T-helper 2 cell treated with Interferon-gamma antibody and Interleukin-4, amounts not matched to agents 5 μg/mL and 100 μg/mL, for 36 hours (primary cell): ENCODE measurements at regions not wholly inside any gene's neighbourhood (a gene's known extent, or its start where the extent isn't known, plus 50 kb on each side); places are given as distances from the start of the nearest gene placed in this dataset.

Experiments
- DNase-seq: peaks from one replicate; pipeline ENCODE4 v3.0.0; 2021; ENCODE audit warnings: low spot score
- H3K27ac Mint-ChIP-seq: one replicate; pipeline ENCODE4 v1.8.0; 2021; ENCODE audit warnings: mild to moderate bottlenecking, mixed read lengths
- H3K27me3 Mint-ChIP-seq: one replicate; pipeline ENCODE4 v1.8.0; 2021; ENCODE audit warnings: low read depth, mixed read lengths
- H3K36me3 Mint-ChIP-seq: one replicate; pipeline ENCODE4 v1.8.0; 2021; ENCODE audit warnings: low read depth, mixed read lengths
- H3K4me1 Mint-ChIP-seq: one replicate; pipeline ENCODE4 v1.8.0; 2021; ENCODE audit warnings: low read depth, mixed read lengths
- H3K4me3 Mint-ChIP-seq: one replicate; pipeline ENCODE4 v1.8.0; 2022; ENCODE audit warnings: mild to moderate bottlenecking, moderate library complexity, mixed read lengths
- H3K9me3 Mint-ChIP-seq: one replicate; pipeline ENCODE4 v1.8.0; 2021; ENCODE audit warnings: mixed read lengths

- DNase-seq: no peak
- Mint-ChIP-seq H3K4me3 (no peak overlapping the region), H3K4me1 (no peaks in the 10 kb centered on the region), H3K27me3 (no peaks in the 10 kb centered on the region), H3K27ac (no peak overlapping the region), H3K9me3 (no peaks in the 10 kb centered on the region), H3K36me3 (no peaks in the 10 kb centered on the region)
Observed at GRCh38 chr10:120995768-120996167, 144.6 kb downstream of the WDR11 start.

- Mint-ChIP-seq H3K9me3 (no peaks in the 10 kb centered on the region), H3K27me3 (no peaks in the 10 kb centered on the region), H3K4me3 (no peak overlapping the region), H3K27ac (no peak overlapping the region), H3K36me3 (no peaks in the 10 kb centered on the region), H3K4me1 (no peaks in the 10 kb centered on the region)
- DNase-seq: no peak
Observed at GRCh38 chr10:120996456-120997034, 145.4 kb downstream of the WDR11 start.

GRCh38 chr10:120997313-120997712, 146.2 kb downstream of the WDR11 start:
- no peaks in the 10 kb centered on the region for H3K27me3 Mint-ChIP-seq
- no peak for DNase-seq
- H3K27ac Mint-ChIP-seq: no peak overlapping the region
- H3K36me3 Mint-ChIP-seq: no peaks in the 10 kb centered on the region
- no peak overlapping the region for H3K4me3 Mint-ChIP-seq
- no peaks in the 10 kb centered on the region for H3K4me1 Mint-ChIP-seq
- H3K9me3 Mint-ChIP-seq: no peaks in the 10 kb centered on the region

GRCh38 chr10:120997756-120998155, 146.6 kb downstream of the WDR11 start:
- Mint-ChIP-seq H3K9me3 (no peaks in the 10 kb centered on the region), H3K27ac (no peak overlapping the region), H3K27me3 (no peaks in the 10 kb centered on the region), H3K4me1 (no peaks in the 10 kb centered on the region), H3K4me3 (no peak overlapping the region), H3K36me3 (no peaks in the 10 kb centered on the region)
- DNase-seq: no peak

- H3K36me3 Mint-ChIP-seq: no peaks in the 10 kb centered on the region
- no peak overlapping the region for H3K27ac Mint-ChIP-seq
- H3K4me1 Mint-ChIP-seq: no peaks in the 10 kb centered on the region
- DNase-seq: no peak
- no peak overlapping the region for H3K4me3 Mint-ChIP-seq
- H3K9me3 Mint-ChIP-seq: no peaks in the 10 kb centered on the region
- no peaks in the 10 kb centered on the region for H3K27me3 Mint-ChIP-seq
Observed at GRCh38 chr10:120998251-120998650, 147.1 kb downstream of the WDR11 start.

- Mint-ChIP-seq H3K9me3 (peaks cover under 1% of the 10 kb centered on the region), H3K4me3 (no peak overlapping the region), H3K36me3 (no peaks in the 10 kb centered on the region), H3K27me3 (no peaks in the 10 kb centered on the region), H3K4me1 (no peaks in the 10 kb centered on the region), H3K27ac (no peak overlapping the region)
- no peak for DNase-seq
Observed at GRCh38 chr10:120998782-120999285, 147.7 kb downstream of the WDR11 start.

GRCh38 chr10:120999868-121000267, 148.7 kb downstream of the WDR11 start:
- H3K27ac Mint-ChIP-seq: no peak overlapping the region
- H3K4me1 Mint-ChIP-seq: no peaks in the 10 kb centered on the region
- no peaks in the 10 kb centered on the region for H3K36me3 Mint-ChIP-seq
- no peak overlapping the region for H3K4me3 Mint-ChIP-seq
- H3K9me3 Mint-ChIP-seq: peaks cover 8% of the 10 kb centered on the region
- no peak for DNase-seq
- H3K27me3 Mint-ChIP-seq: no peaks in the 10 kb centered on the region

GRCh38 chr10:121002586-121003205, 151.5 kb downstream of the WDR11 start:
- Mint-ChIP-seq H3K27ac (no peak overlapping the region), H3K36me3 (no peaks in the 10 kb centered on the region), H3K27me3 (no peaks in the 10 kb centered on the region), H3K4me1 (no peaks in the 10 kb centered on the region), H3K4me3 (no peak overlapping the region), H3K9me3 (peaks cover 30% of the 10 kb centered on the region)
- no peak for DNase-seq

- Mint-ChIP-seq H3K36me3 (no peaks in the 10 kb centered on the region), H3K27me3 (no peaks in the 10 kb centered on the region), H3K9me3 (peaks cover 30% of the 10 kb centered on the region), H3K27ac (no peak overlapping the region), H3K4me1 (no peaks in the 10 kb centered on the region), H3K4me3 (no peak overlapping the region)
- no peak for DNase-seq
Observed at GRCh38 chr10:121005948-121006587, 154.9 kb downstream of the WDR11 start.

- Mint-ChIP-seq H3K9me3 (peaks cover 30% of the 10 kb centered on the region), H3K4me1 (no peaks in the 10 kb centered on the region), H3K36me3 (no peaks in the 10 kb centered on the region), H3K27ac (no peak overlapping the region), H3K27me3 (no peaks in the 10 kb centered on the region), H3K4me3 (no peak overlapping the region)
- DNase-seq: no peak
Observed at GRCh38 chr10:121007264-121007663, 156.1 kb downstream of the WDR11 start.

GRCh38 chr10:121015916-121016315, 164.8 kb downstream of the WDR11 start:
- no peak for DNase-seq
- H3K9me3 Mint-ChIP-seq: peaks cover 3% of the 10 kb centered on the region
- H3K4me3 Mint-ChIP-seq: no peak overlapping the region
- no peak overlapping the region for H3K27ac Mint-ChIP-seq
- H3K27me3 Mint-ChIP-seq: no peaks in the 10 kb centered on the region
- no peaks in the 10 kb centered on the region for H3K36me3 Mint-ChIP-seq
- no peaks in the 10 kb centered on the region for H3K4me1 Mint-ChIP-seq

GRCh38 chr10:121024905-121025584, 173.9 kb downstream of the WDR11 start:
- Mint-ChIP-seq H3K4me3 (no peak overlapping the region), H3K9me3 (no peaks in the 10 kb centered on the region), H3K4me1 (no peaks in the 10 kb centered on the region), H3K27ac (no peak overlapping the region), H3K27me3 (no peaks in the 10 kb centered on the region), H3K36me3 (no peaks in the 10 kb centered on the region)
- DNase-seq: no peak

GRCh38 chr10:121025731-121026130, 174.6 kb downstream of the WDR11 start:
- Mint-ChIP-seq H3K36me3 (no peaks in the 10 kb centered on the region), H3K27ac (no peak overlapping the region), H3K4me3 (no peak overlapping the region), H3K9me3 (no peaks in the 10 kb centered on the region), H3K4me1 (no peaks in the 10 kb centered on the region), H3K27me3 (no peaks in the 10 kb centered on the region)
- no peak for DNase-seq

GRCh38 chr10:121027371-121027770, 176.2 kb downstream of the WDR11 start:
- Mint-ChIP-seq H3K27ac (no peak overlapping the region), H3K36me3 (no peaks in the 10 kb centered on the region), H3K4me3 (no peak overlapping the region), H3K4me1 (no peaks in the 10 kb centered on the region), H3K27me3 (no peaks in the 10 kb centered on the region), H3K9me3 (no peaks in the 10 kb centered on the region)
- no peak for DNase-seq
